H1 (cell line): ENCODE measurements at regions not wholly inside any gene's neighbourhood (a gene's known extent, or its start where the extent isn't known, plus 50 kb on each side); places are given as distances from the start of the nearest gene placed in this dataset.

Experiments
- CREB1 ChIP-seq: IDR thresholded peaks from 2 replicates; pipeline ENCODE4 v1.6.1; 2012; ENCODE audit warnings: inconsistent platforms
- CTBP2 ChIP-seq: IDR thresholded peaks from 2 replicates; pipeline ENCODE4 v1.7.0; 2011; ENCODE audit warnings: borderline replicate concordance, mild to moderate bottlenecking, moderate library complexity, mixed read lengths, low read length; ENCODE audit not compliant: insufficient read depth, insufficient read length
- RBBP5 ChIP-seq: IDR thresholded peaks from 2 replicates; pipeline ENCODE4 v1.7.1; 2012; ENCODE audit warnings: low read depth, mild to moderate bottlenecking, inconsistent platforms, low read length, moderate library complexity, borderline replicate concordance
- RFX5 ChIP-seq: IDR thresholded peaks from 2 replicates; pipeline ENCODE4 v1.6.1; 2011; ENCODE audit warnings: low read depth, low read length, improper control_type of control experiment, borderline replicate concordance
- SP2 ChIP-seq: IDR thresholded peaks from 2 replicates; pipeline ENCODE4 v1.6.1; 2012; ENCODE audit warnings: mild to moderate bottlenecking, low read length, inconsistent platforms
- TF ChIP-seq, protein P1 (sequence below): fragments of 300-600 bp; sonication (generic); IDR thresholded peaks from 2 replicates; pipeline ENCODE4 v1.7.1; 2012; ENCODE audit warnings: low read length, moderate library complexity, mild to moderate bottlenecking, inconsistent platforms; ENCODE audit not compliant: insufficient replicate concordance

DNA sequence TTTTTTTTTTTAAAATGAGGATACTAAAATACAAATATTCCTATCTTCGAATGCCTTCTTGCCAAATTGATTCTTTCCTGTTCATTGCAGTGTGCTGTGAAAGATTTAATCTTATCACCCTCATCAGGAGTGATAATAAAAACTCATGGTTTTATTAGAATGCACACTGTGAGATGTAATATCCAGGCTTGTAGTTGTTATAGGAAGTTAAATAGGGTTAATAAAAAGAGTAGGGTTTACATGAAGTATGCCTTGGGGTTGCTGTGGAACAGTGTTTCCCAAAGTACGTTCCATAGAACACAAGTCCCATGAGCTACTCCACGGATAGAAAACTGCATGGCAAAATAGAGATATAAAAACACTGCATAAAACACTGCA, 191.9 kb downstream of the SPP2 start (continued):
- TF ChIP-seq, protein P1, sequence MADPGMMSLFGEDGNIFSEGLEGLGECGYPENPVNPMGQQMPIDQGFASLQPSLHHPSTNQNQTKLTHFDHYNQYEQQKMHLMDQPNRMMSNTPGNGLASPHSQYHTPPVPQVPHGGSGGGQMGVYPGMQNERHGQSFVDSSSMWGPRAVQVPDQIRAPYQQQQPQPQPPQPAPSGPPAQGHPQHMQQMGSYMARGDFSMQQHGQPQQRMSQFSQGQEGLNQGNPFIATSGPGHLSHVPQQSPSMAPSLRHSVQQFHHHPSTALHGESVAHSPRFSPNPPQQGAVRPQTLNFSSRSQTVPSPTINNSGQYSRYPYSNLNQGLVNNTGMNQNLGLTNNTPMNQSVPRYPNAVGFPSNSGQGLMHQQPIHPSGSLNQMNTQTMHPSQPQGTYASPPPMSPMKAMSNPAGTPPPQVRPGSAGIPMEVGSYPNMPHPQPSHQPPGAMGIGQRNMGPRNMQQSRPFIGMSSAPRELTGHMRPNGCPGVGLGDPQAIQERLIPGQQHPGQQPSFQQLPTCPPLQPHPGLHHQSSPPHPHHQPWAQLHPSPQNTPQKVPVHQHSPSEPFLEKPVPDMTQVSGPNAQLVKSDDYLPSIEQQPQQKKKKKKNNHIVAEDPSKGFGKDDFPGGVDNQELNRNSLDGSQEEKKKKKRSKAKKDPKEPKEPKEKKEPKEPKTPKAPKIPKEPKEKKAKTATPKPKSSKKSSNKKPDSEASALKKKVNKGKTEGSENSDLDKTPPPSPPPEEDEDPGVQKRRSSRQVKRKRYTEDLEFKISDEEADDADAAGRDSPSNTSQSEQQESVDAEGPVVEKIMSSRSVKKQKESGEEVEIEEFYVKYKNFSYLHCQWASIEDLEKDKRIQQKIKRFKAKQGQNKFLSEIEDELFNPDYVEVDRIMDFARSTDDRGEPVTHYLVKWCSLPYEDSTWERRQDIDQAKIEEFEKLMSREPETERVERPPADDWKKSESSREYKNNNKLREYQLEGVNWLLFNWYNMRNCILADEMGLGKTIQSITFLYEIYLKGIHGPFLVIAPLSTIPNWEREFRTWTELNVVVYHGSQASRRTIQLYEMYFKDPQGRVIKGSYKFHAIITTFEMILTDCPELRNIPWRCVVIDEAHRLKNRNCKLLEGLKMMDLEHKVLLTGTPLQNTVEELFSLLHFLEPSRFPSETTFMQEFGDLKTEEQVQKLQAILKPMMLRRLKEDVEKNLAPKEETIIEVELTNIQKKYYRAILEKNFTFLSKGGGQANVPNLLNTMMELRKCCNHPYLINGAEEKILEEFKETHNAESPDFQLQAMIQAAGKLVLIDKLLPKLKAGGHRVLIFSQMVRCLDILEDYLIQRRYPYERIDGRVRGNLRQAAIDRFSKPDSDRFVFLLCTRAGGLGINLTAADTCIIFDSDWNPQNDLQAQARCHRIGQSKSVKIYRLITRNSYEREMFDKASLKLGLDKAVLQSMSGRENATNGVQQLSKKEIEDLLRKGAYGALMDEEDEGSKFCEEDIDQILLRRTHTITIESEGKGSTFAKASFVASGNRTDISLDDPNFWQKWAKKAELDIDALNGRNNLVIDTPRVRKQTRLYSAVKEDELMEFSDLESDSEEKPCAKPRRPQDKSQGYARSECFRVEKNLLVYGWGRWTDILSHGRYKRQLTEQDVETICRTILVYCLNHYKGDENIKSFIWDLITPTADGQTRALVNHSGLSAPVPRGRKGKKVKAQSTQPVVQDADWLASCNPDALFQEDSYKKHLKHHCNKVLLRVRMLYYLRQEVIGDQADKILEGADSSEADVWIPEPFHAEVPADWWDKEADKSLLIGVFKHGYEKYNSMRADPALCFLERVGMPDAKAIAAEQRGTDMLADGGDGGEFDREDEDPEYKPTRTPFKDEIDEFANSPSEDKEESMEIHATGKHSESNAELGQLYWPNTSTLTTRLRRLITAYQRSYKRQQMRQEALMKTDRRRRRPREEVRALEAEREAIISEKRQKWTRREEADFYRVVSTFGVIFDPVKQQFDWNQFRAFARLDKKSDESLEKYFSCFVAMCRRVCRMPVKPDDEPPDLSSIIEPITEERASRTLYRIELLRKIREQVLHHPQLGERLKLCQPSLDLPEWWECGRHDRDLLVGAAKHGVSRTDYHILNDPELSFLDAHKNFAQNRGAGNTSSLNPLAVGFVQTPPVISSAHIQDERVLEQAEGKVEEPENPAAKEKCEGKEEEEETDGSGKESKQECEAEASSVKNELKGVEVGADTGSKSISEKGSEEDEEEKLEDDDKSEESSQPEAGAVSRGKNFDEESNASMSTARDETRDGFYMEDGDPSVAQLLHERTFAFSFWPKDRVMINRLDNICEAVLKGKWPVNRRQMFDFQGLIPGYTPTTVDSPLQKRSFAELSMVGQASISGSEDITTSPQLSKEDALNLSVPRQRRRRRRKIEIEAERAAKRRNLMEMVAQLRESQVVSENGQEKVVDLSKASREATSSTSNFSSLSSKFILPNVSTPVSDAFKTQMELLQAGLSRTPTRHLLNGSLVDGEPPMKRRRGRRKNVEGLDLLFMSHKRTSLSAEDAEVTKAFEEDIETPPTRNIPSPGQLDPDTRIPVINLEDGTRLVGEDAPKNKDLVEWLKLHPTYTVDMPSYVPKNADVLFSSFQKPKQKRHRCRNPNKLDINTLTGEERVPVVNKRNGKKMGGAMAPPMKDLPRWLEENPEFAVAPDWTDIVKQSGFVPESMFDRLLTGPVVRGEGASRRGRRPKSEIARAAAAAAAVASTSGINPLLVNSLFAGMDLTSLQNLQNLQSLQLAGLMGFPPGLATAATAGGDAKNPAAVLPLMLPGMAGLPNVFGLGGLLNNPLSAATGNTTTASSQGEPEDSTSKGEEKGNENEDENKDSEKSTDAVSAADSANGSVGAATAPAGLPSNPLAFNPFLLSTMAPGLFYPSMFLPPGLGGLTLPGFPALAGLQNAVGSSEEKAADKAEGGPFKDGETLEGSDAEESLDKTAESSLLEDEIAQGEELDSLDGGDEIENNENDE, result no peak
- TF ChIP-seq RFX5 (no peak), CREB1 (no peak), RBBP5 (no peak), SP2 (no peak), CTBP2 (no peak)
- TF ChIP-seq, all 59 proteins: peak for 0
